H1 (cell line): ENCODE measurements at regions not wholly inside any gene's neighbourhood (a gene's known extent, or its start where the extent isn't known, plus 50 kb on each side); places are given as distances from the start of the nearest gene placed in this dataset.
A peak's percentile ranks its signal among the peaks of the same experiment; 100 is the strongest.

Source experiments
- CTCF ChIA-PET: fragments of 300-600 bp; sonication (Branson Sonifier 250); formaldehyde crosslinking; loops from one replicate; lab custom pipeline; 2021; ENCODE audit not compliant: partially characterized antibody; lab: Charles Lee
- POLR2A ChIA-PET: fragments of 300-600 bp; sonication (Branson Sonifier 250); formaldehyde crosslinking; loops from one replicate; lab custom pipeline; 2021; ENCODE audit warnings: inconsistent platforms; ENCODE audit not compliant: partially characterized antibody; lab: Charles Lee
- DNase-seq, 2 experiments: peaks; one replicate each; pipeline versions ENCODE4 v3.0.0 to v3.0.0-alpha.2; 2010 to 2022; ENCODE audit warnings: low spot score in 2 of 2, low read depth in 1 of 2, mixed read lengths in 1 of 2
- FAIRE-seq: peaks from 2 replicates; lab custom pipeline; 2011; peaks lifted over from hg19 to GRCh38; lab: Jason Lieb, UNC
- H2AFZ ChIP-seq: 2 replicates; pipeline ENCODE4 v1.8.1; 2012; ENCODE audit warnings: low read length, inconsistent platforms
- H2AK5ac ChIP-seq: 2 replicates; pipeline ENCODE4 v1.6.1; 2013; ENCODE audit warnings: low read depth, low read length
- H2BK120ac ChIP-seq: replicated peaks from 2 replicates; pipeline ENCODE3; 2013; ENCODE audit warnings: low read depth, low read length, inconsistent platforms
- H2BK12ac ChIP-seq: 2 replicates; pipeline ENCODE4 v1.6.1; 2013; ENCODE audit warnings: low read depth, low read length
- H2BK15ac ChIP-seq: 2 replicates; pipeline ENCODE4 v1.6.1; 2013; ENCODE audit warnings: low read length
- H2BK20ac ChIP-seq: 2 replicates; pipeline ENCODE4 v1.6.1; 2013; ENCODE audit warnings: low read length
- H2BK5ac ChIP-seq: 2 replicates; pipeline ENCODE4 v1.6.1; 2013; ENCODE audit warnings: low read depth, low read length
- H3K14ac ChIP-seq: 2 replicates; pipeline ENCODE4 v1.6.1; 2013; ENCODE audit warnings: inconsistent platforms; ENCODE audit not compliant: insufficient read length
- H3K18ac ChIP-seq: 2 replicates; pipeline ENCODE4 v1.6.1; 2013; ENCODE audit warnings: low read length; ENCODE audit errors: extremely low read depth
- H3K23ac ChIP-seq: 2 replicates; pipeline ENCODE4 v1.6.1; 2013; ENCODE audit warnings: inconsistent platforms; ENCODE audit not compliant: insufficient read length
- H3K23me2 ChIP-seq: 2 replicates; pipeline ENCODE4 v1.6.1; 2013; ENCODE audit warnings: low read depth, low read length
- H3K27ac ChIP-seq: 2 replicates; pipeline ENCODE4 v1.6.1; 2011; ENCODE audit warnings: low read depth, low read length, inconsistent platforms
- H3K27me3 ChIP-seq, 4 experiments: replicated peaks in 1 of 4; 1 replicate in 1 of 4; 2 replicates in 3 of 4; pipeline versions ENCODE4 v1.6.1 to v1.8.1; 2011 to 2013; ENCODE audit warnings: low read length in 3 of 4, mild to moderate bottlenecking in 3 of 4, inconsistent platforms in 2 of 4, mixed read lengths in 2 of 4, moderate library complexity in 1 of 4; ENCODE audit not compliant: control insufficient read depth in 3 of 4, insufficient read depth in 3 of 4; ENCODE audit errors: extremely low read depth in 1 of 4
- H3K36me3 ChIP-seq, 4 experiments: 2 replicates each; pipeline versions ENCODE4 v1.6.1 to v1.8.1; 2011 to 2013; ENCODE audit warnings: mild to moderate bottlenecking in 4 of 4, low read length in 3 of 4, moderate library complexity in 2 of 4, control low read depth in 1 of 4, inconsistent platforms in 1 of 4; ENCODE audit not compliant: insufficient read depth in 4 of 4, control insufficient read depth in 2 of 4
- H3K4ac ChIP-seq: replicated peaks from 2 replicates; pipeline ENCODE3; 2013; ENCODE audit warnings: low read length, low read depth, mixed read lengths, inconsistent platforms; ENCODE audit not compliant: insufficient read length
- H3K4me1 ChIP-seq, 4 experiments: replicated peaks in 1 of 4; 1 replicate in 1 of 4; 2 replicates in 3 of 4; pipeline versions ENCODE4 v1.6.1 to v1.8.1; 2011 to 2013; ENCODE audit warnings: low read length in 3 of 4, inconsistent platforms in 2 of 4, mixed read lengths in 1 of 4; ENCODE audit not compliant: insufficient read depth in 4 of 4, control insufficient read depth in 3 of 4
- H3K4me2 ChIP-seq, 2 experiments: 2 replicates each; pipeline versions ENCODE4 v1.6.1 to v1.8.1; 2011 to 2013; ENCODE audit warnings: low read depth in 2 of 2, low read length in 2 of 2, control low read depth in 1 of 2, inconsistent platforms in 1 of 2, mild to moderate bottlenecking in 1 of 2; ENCODE audit not compliant: insufficient read depth in 1 of 2
- H3K4me3 ChIP-seq, 4 experiments: fragments of 200-600, 300-600 bp in 1 of 4; sonication (generic), shearing (Covaris generic), sonication (Bioruptor Twin) in 1 of 4; 2 replicates each; pipeline versions ENCODE4 v1.5.1 to v1.8.1; 2011 to 2016; ENCODE audit warnings: low read length in 4 of 4, low read depth in 3 of 4, control low read depth in 2 of 4, inconsistent platforms in 2 of 4, mild to moderate bottlenecking in 2 of 4, mixed read lengths in 1 of 4, moderate library complexity in 1 of 4; ENCODE audit not compliant: insufficient read depth in 2 of 4; ENCODE audit errors: extremely low read depth in 1 of 4
- H3K56ac ChIP-seq: replicated peaks from 2 replicates; pipeline ENCODE3; 2013; ENCODE audit warnings: low read depth, mild to moderate bottlenecking, mixed read lengths, low read length, inconsistent platforms; ENCODE audit not compliant: insufficient read length
- H3K79me1 ChIP-seq: 2 replicates; pipeline ENCODE4 v1.6.1; 2013; ENCODE audit warnings: low read depth, low read length, control low read depth
- H3K79me2 ChIP-seq, 2 experiments: 2 replicates each; pipeline versions ENCODE4 v1.6.1 to v1.8.1; 2012 to 2013; ENCODE audit warnings: low read length in 2 of 2, mild to moderate bottlenecking in 2 of 2, inconsistent platforms in 1 of 2; ENCODE audit not compliant: insufficient read depth in 2 of 2, control insufficient read depth in 1 of 2
- H3K9ac ChIP-seq, 4 experiments: replicated peaks in 1 of 4; 1 replicate in 1 of 4; 2 replicates in 3 of 4; pipeline versions ENCODE4 v1.6.1 to v1.8.1; 2011 to 2013; ENCODE audit warnings: low read depth in 3 of 4, low read length in 3 of 4, control low read depth in 2 of 4, mild to moderate bottlenecking in 2 of 4, moderate library complexity in 2 of 4, inconsistent platforms in 1 of 4; ENCODE audit errors: extremely low read depth in 1 of 4
- H3K9me3 ChIP-seq, 2 experiments: 2 replicates each; pipeline versions ENCODE4 v1.6.1 to v1.8.1; 2012 to 2013; ENCODE audit warnings: mild to moderate bottlenecking in 2 of 2, moderate library complexity in 2 of 2, control low read depth in 1 of 2, inconsistent platforms in 1 of 2, low read depth in 1 of 2, low read length in 1 of 2, mixed read lengths in 1 of 2; ENCODE audit not compliant: insufficient read depth in 2 of 2
- H4K20me1 ChIP-seq, 2 experiments: replicated peaks in 1 of 2; 2 replicates each; pipeline versions ENCODE3 to v1.8.1; 2011 to 2013; ENCODE audit warnings: inconsistent platforms in 2 of 2, low read length in 2 of 2, mild to moderate bottlenecking in 1 of 2; ENCODE audit not compliant: insufficient read depth in 2 of 2, control insufficient read depth in 1 of 2
- H4K5ac ChIP-seq: 2 replicates; pipeline ENCODE4 v1.6.1; 2013; ENCODE audit warnings: low read length, low read depth, mixed read lengths, inconsistent platforms; ENCODE audit not compliant: insufficient read length
- H4K8ac ChIP-seq: 2 replicates; pipeline ENCODE4 v1.8.0; 2013; ENCODE audit warnings: mild to moderate bottlenecking, moderate library complexity, low read length, inconsistent platforms; ENCODE audit not compliant: insufficient read depth; ENCODE audit errors: extremely low read depth
- H4K91ac ChIP-seq: replicated peaks from 2 replicates; pipeline ENCODE3; 2013; ENCODE audit warnings: low read length, mixed read lengths, inconsistent platforms; ENCODE audit not compliant: insufficient read length
- POU5F1 ChIP-seq: IDR thresholded peaks from 2 replicates; pipeline ENCODE4 v1.6.1; 2011; ENCODE audit warnings: low read depth, mild to moderate bottlenecking, low read length, moderate library complexity
- WGBS, 2 experiments: shearing (Covaris generic) in 1 of 2; methylation state at CpG; one replicate each; pipeline versions ENCODE4 v1.1.6 to v1.1.7; 2013 to 2015; ENCODE audit warnings: low lambda C conversion rate in 2 of 2, mixed read lengths in 2 of 2, inconsistent platforms in 1 of 2, low coverage in 1 of 2, missing lambda C conversion rate in 1 of 2; ENCODE audit not compliant: insufficient replicate concordance in 2 of 2, insufficient coverage in 1 of 2, insufficient read length in 1 of 2; ENCODE audit errors: extremely low coverage in 1 of 2, missing lambda C conversion rate in 1 of 2; 5-methylcytosine and 5-hydroxymethylcytosine counted together

DNA sequence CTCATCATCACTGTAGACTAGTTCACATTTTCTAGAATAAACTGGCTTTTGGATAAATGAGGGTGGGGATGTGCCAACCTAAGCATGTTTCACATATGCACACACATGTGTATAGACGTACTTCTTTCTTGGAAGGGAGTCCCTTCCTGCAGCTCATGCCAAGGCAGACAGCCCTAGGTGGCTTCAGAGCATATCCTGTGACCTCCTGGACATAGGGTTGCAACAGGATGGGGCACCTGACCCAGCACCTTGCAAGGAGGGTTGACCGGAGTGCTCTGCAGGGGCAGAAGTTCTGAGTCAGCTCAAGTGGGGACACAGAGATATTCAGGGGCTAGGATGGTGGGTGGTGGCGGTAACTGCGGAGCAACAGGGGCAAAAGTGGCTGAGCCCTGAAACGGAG is 68.6 kb upstream of the RALGAPA2 start:
- Histone ChIP-seq H3K27me3 (no peaks in the 10 kb centered on the region), H2BK120ac (no peak overlapping the region), H3K4me2 (no peak overlapping the region), H3K9me3 (no peaks in the 10 kb centered on the region; a peak in 1 of 4 replicates), H3K27ac (no peak overlapping the region), H3K18ac (no peak overlapping the region), H4K20me1 (no peaks in the 10 kb centered on the region), H3K79me2 (no peaks in the 10 kb centered on the region), H3K23me2 (no peaks in the 10 kb centered on the region), H3K4me3 (no peak overlapping the region), H3K36me3 (no peaks in the 10 kb centered on the region), H2AFZ (no peak overlapping the region), H3K79me1 (no peaks in the 10 kb centered on the region), H2BK20ac (no peak overlapping the region), H3K4ac (no peak overlapping the region), H2AK5ac (no peak overlapping the region), H2BK5ac (0 out of 2 replicates have a peak overlapping the region, but pooled peaks have one; percentile 12), H4K5ac (no peak overlapping the region), H3K56ac (no peak overlapping the region), H3K14ac (no peak overlapping the region), H2BK12ac (no peak overlapping the region; the same call in 1 of the 2 replicates), H3K9ac (no peak overlapping the region), H2BK15ac (no peak overlapping the region), H4K91ac (no peak overlapping the region), H3K23ac (no peak overlapping the region), H4K8ac (peak overlapping the region; percentile 36), H3K4me1 (no peaks in the 10 kb centered on the region)
- TF ChIP-seq POU5F1 = no peak
- CTCF ChIA-PET = interaction anchor here (1.4 kb wide), 1 partner anchor 45 kb away, joined by 5 read pairs; no protein-coding TSS in a partner anchor
- DNase-seq = no peak
- no peak for FAIRE-seq
- POLR2A ChIA-PET = no interaction called here
- WGBS, 2 experiments = 93% methylated on average over 5 of the region's 5 CpGs; no CpG with 5 or more reads in 1 of the 2 experiments
